Colonic mucosa (tissue), 4 donors: ENCODE measurements at regions not wholly inside any gene's neighbourhood (a gene's known extent, or its start where the extent isn't known, plus 50 kb on each side); places are given as distances from the start of the nearest gene placed in this dataset.

Experiments used
- DNase-seq: peaks from one replicate; pipeline ENCODE4 v3.0.0-alpha.2; 2020
- H3K27ac ChIP-seq: fragments of 200-600 bp; one replicate; pipeline ENCODE4 v1.8.0; 2021
- H3K27me3 ChIP-seq: fragments of 200-600 bp; one replicate; pipeline ENCODE4 v1.8.0; 2021
- H3K36me3 ChIP-seq: fragments of 200-600 bp; one replicate; pipeline ENCODE4 v1.8.0; 2021
- H3K4me1 ChIP-seq: fragments of 200-600 bp; one replicate; pipeline ENCODE4 v1.8.0; 2021; ENCODE audit warnings: mild to moderate bottlenecking
- H3K4me3 ChIP-seq: fragments of 200-600 bp; one replicate; pipeline ENCODE4 v1.8.0; 2021
- H3K9ac ChIP-seq, 2 donors: one replicate each; pipeline ENCODE4 v1.7.0; 2013; ENCODE audit warnings: control low read depth in 2 of 2, low read depth in 2 of 2, low read length in 2 of 2
- H3K9me3 ChIP-seq: fragments of 200-600 bp; one replicate; pipeline ENCODE4 v1.8.0; 2021
- CTCF ChIP-seq: fragments of 200-600 bp; IDR thresholded peaks from one replicate; pipeline ENCODE4 v1.8.0; 2022; ENCODE audit warnings: antibody characterized with exemption, mild to moderate bottlenecking
- intact Hi-C: fragments of 100-400 bp; cut with DNase I; formaldehyde crosslinking; loops from one replicate; pipeline ENCODE4 v1.14.1; 2022
- donor health status: healthy.
- donor health status: DM: no; HTN: no; CAD: no.
- donor health status: DM: no; HTN: no; CAD: no.

GRCh38 chr7:25297278-25297677, 69.0 kb upstream of the NPVF start:
- intact Hi-C loops: no loop called here
- no peaks in the 10 kb centered on the region for H3K4me1 ChIP-seq
- no peaks in the 10 kb centered on the region for H3K9me3 ChIP-seq
- no peaks in the 10 kb centered on the region for H3K27me3 ChIP-seq
- H3K9ac ChIP-seq: no peak overlapping the region
- DNase-seq: no peak
- no peak for TF ChIP-seq CTCF
- H3K36me3 ChIP-seq: no peaks in the 10 kb centered on the region
- no peak overlapping the region for H3K27ac ChIP-seq
- no peak overlapping the region for H3K4me3 ChIP-seq

- H3K27me3 ChIP-seq: no peaks in the 10 kb centered on the region
- no peak overlapping the region for H3K9ac ChIP-seq
- no peaks in the 10 kb centered on the region for H3K4me1 ChIP-seq
- H3K9me3 ChIP-seq: no peaks in the 10 kb centered on the region
- H3K4me3 ChIP-seq: no peak overlapping the region
- TF ChIP-seq CTCF: no peak
- intact Hi-C loops: no loop called here
- no peak overlapping the region for H3K27ac ChIP-seq
- H3K36me3 ChIP-seq: no peaks in the 10 kb centered on the region
- DNase-seq: no peak
Measured at GRCh38 chr7:25303281-25304181, 75.2 kb upstream of the NPVF start.

DNA sequence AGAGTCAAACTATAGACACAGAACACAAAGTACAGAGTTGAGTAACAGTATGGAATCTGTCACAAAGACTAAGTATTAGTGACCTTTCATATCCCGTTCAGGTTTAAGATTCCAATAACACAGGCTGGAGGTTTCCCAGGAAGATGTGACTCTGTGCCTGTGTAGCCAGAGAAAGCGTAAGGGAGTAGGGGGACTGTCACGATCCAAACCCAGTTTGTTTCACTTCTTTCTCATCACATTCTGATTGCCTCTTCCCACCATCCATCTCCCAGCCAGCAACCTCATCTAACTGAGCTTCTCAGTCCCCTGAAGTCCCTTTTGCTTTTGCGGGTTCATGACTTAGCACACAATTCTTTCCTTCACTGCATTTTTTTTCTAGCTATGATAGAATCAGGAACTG, 76.4 kb upstream of the NPVF start:
- DNase-seq: no peak
- H3K4me1 ChIP-seq: no peaks in the 10 kb centered on the region

DNA sequence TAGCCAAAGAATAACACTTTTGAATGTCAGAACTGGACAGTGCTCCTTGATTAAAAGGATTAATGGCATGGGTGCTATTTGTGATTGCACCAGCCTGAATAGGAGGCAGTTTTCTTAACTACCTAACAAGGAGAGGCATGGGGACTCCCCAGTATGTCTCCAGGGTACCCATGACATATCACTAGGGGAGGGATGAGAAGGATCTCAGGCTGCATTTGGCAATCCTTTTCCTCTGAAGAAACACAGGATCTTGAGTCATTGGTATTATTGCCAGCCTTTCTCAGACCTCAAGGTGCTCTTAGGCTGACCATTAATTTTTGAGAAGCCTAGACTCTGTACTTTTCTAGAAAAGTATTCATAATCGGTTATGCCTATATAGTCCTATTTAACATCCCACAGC, 77.5 kb upstream of the NPVF start:
- no peak overlapping the region for H3K4me3 ChIP-seq
- TF ChIP-seq CTCF: no peak
- no peak overlapping the region for H3K27ac ChIP-seq
- intact Hi-C loops: no loop called here
- no peak for DNase-seq
- no peaks in the 10 kb centered on the region for H3K4me1 ChIP-seq
- H3K27me3 ChIP-seq: no peaks in the 10 kb centered on the region
- no peaks in the 10 kb centered on the region for H3K36me3 ChIP-seq
- no peak overlapping the region for H3K9ac ChIP-seq
- no peaks in the 10 kb centered on the region for H3K9me3 ChIP-seq

More for the DNA sequence above, 76.4 kb upstream of the NPVF start:
- Histone ChIP-seq H3K27me3 (no peaks in the 10 kb centered on the region), H3K4me3 (no peak overlapping the region), H3K9ac (no peak overlapping the region), H3K27ac (no peak overlapping the region), H3K9me3 (no peaks in the 10 kb centered on the region), H3K36me3 (no peaks in the 10 kb centered on the region)
- TF ChIP-seq CTCF: no peak
- intact Hi-C loops: no loop called here

GRCh38 chr7:25307624-25308023, 79.3 kb upstream of the NPVF start:
- H3K9ac ChIP-seq: no peak overlapping the region
- intact Hi-C loops: no loop called here
- no peak for TF ChIP-seq CTCF
- H3K27me3 ChIP-seq: no peaks in the 10 kb centered on the region
- no peaks in the 10 kb centered on the region for H3K9me3 ChIP-seq
- no peak for DNase-seq
- H3K27ac ChIP-seq: no peak overlapping the region
- no peak overlapping the region for H3K4me3 ChIP-seq
- H3K4me1 ChIP-seq: no peaks in the 10 kb centered on the region
- H3K36me3 ChIP-seq: no peaks in the 10 kb centered on the region
